Peyer's patch (tissue), 4 donors: ENCODE measurements at regions not wholly inside any gene's neighbourhood (a gene's known extent, or its start where the extent isn't known, plus 50 kb on each side); places are given as distances from the start of the nearest gene placed in this dataset.

ENCODE experiments used
- DNase-seq, 3 donors: peaks; one replicate each; pipeline ENCODE4 v3.0.0-alpha.2; 2017 to 2019
- H3K27ac ChIP-seq, 4 donors: fragments of 200-600 bp; sonication (generic); one replicate each; pipeline ENCODE4 v1.5.1; 2016 to 2019
- H3K27me3 ChIP-seq, 2 donors: fragments of 200-600 bp; sonication (generic); one replicate each; pipeline ENCODE4 v1.5.1; 2019
- H3K36me3 ChIP-seq, 3 donors: fragments of 200-600 bp; sonication (generic); one replicate each; pipeline ENCODE4 v1.5.1; 2016 to 2019
- H3K4me1 ChIP-seq, 4 donors: fragments of 200-600 bp; sonication (generic); one replicate each; pipeline ENCODE4 v1.5.1; 2016 to 2019
- H3K4me3 ChIP-seq, 4 donors: fragments of 200-600 bp; sonication (generic); 1 replicate in 3 of 4; 2 replicates in 1 of 4; pipeline ENCODE4 v1.5.1; 2016 to 2019; ENCODE audit warnings: mild to moderate bottlenecking in 1 of 4
- H3K9me3 ChIP-seq, 4 donors: fragments of 200-600 bp; sonication (generic); one replicate each; pipeline ENCODE4 v1.5.1; 2016 to 2019; ENCODE audit warnings: mild to moderate bottlenecking in 1 of 4
- CTCF ChIP-seq, 6 experiments: fragments of 450-650 bp in 4 of 6; fragments of 200-600 bp in 2 of 6; sonication (generic) in 1 of 6; IDR thresholded peaks; one replicate each; pipeline ENCODE4 v1.5.1; 2017 to 2019; ENCODE audit warnings: antibody characterized with exemption in 6 of 6, mild to moderate bottlenecking in 3 of 6, moderate library complexity in 1 of 6
- POLR2A ChIP-seq, 2 donors: fragments of 450-650 bp; IDR thresholded peaks; one replicate each; pipeline ENCODE4 v1.5.1; 2017; ENCODE audit warnings: antibody characterized with exemption in 2 of 2, mild to moderate bottlenecking in 2 of 2, moderate library complexity in 2 of 2

- Histone ChIP-seq H3K27ac (no peak overlapping the region), H3K4me1 (no peaks in the 10 kb centered on the region), H3K27me3 (no peaks in the 10 kb centered on the region), H3K9me3 (no peaks in the 10 kb centered on the region), H3K4me3 (no peak overlapping the region), H3K36me3 (no peaks in the 10 kb centered on the region)
- DNase-seq, result no peak
- TF ChIP-seq CTCF (IDR thresholded peaks at IDR 0.05), result no peak
- no peak for TF ChIP-seq POLR2A (IDR thresholded peaks at IDR 0.05)
Observed at GRCh38 chr7:51757960-51758359, 441.4 kb upstream of the COBL start.

GRCh38 chr7:51732951-51733350, 416.3 kb upstream of the COBL start:
- TF ChIP-seq POLR2A (IDR thresholded peaks at IDR 0.05) (no peak), CTCF (IDR thresholded peaks at IDR 0.05) (peak in 2 of 6 experiments; percentile 18 to 21)
- H3K4me1 ChIP-seq, result no peaks in the 10 kb centered on the region
- DNase-seq, result no peak
- H3K27ac ChIP-seq, result no peak overlapping the region
- H3K36me3 ChIP-seq, result no peaks in the 10 kb centered on the region
- H3K4me3 ChIP-seq, result no peak overlapping the region
- no peaks in the 10 kb centered on the region for H3K9me3 ChIP-seq
- no peaks in the 10 kb centered on the region for H3K27me3 ChIP-seq

- Histone ChIP-seq H3K4me3 (no peak overlapping the region), H3K9me3 (no peaks in the 10 kb centered on the region), H3K36me3 (no peaks in the 10 kb centered on the region), H3K27me3 (no peaks in the 10 kb centered on the region), H3K27ac (no peak overlapping the region), H3K4me1 (no peaks in the 10 kb centered on the region)
- no peak for DNase-seq
- TF ChIP-seq POLR2A (IDR thresholded peaks at IDR 0.05) (no peak), CTCF (IDR thresholded peaks at IDR 0.05) (no peak)
Observed at GRCh38 chr7:51732116-51732515, 415.5 kb upstream of the COBL start.

GRCh38 chr7:51731075-51731474, 414.5 kb upstream of the COBL start:
- H3K9me3 ChIP-seq, result no peaks in the 10 kb centered on the region
- no peaks in the 10 kb centered on the region for H3K27me3 ChIP-seq
- H3K36me3 ChIP-seq, result no peaks in the 10 kb centered on the region
- DNase-seq, result no peak
- TF ChIP-seq CTCF (IDR thresholded peaks at IDR 0.05) (no peak), POLR2A (IDR thresholded peaks at IDR 0.05) (no peak)
- H3K4me3 ChIP-seq, result no peak overlapping the region
- no peak overlapping the region for H3K27ac ChIP-seq
- H3K4me1 ChIP-seq, result no peaks in the 10 kb centered on the region

GRCh38 chr7:51727441-51727840, 410.8 kb upstream of the COBL start:
- peaks cover 0 to 9% (median 0%) of the 10 kb centered on the region in 4 donors for H3K9me3 ChIP-seq

More at GRCh38 chr7:51727441-51727840, 410.8 kb upstream of the COBL start:
- TF ChIP-seq CTCF (IDR thresholded peaks at IDR 0.05), result no peak
- TF ChIP-seq POLR2A (IDR thresholded peaks at IDR 0.05), result no peak
- no peaks in the 10 kb centered on the region for H3K36me3 ChIP-seq
- H3K4me3 ChIP-seq, result no peak overlapping the region
- no peak overlapping the region for H3K27ac ChIP-seq
- no peaks in the 10 kb centered on the region for H3K27me3 ChIP-seq
- H3K4me1 ChIP-seq, result no peaks in the 10 kb centered on the region
- DNase-seq, result peak in 1 of 3 donors; percentile 59
